ENCODE measurements at regions not wholly inside any gene's neighbourhood (a gene's known extent, or its start where the extent isn't known, plus 50 kb on each side); places are given as distances from the start of the nearest gene placed in this dataset.
"Not testable (repeated sequence)": the region's sequence is repeated elsewhere in the genome, so short reads cannot be mapped to it uniquely, and the experiment has no call there.

DNA sequence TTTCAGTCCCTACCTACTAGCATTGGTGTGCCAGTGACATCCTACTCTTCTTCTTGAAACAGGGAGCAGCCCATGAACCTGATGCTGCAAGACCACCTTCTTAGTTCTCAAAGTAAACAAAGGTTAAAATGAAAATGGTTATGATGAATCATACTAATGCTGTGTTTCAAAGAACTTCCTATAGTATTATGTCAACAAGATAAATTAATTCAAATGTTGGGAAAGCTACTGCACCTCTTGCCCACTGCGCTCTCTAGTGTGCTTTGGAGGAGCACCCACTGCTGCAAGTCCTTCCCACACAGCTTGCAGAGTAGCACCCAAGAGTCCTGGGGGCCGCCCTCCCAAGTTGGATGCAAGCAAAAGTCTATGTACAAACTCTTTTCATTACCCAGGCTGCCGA lies 81.1 kb downstream of the CD200R1L start:
- DNase-seq = no peak

DNA sequence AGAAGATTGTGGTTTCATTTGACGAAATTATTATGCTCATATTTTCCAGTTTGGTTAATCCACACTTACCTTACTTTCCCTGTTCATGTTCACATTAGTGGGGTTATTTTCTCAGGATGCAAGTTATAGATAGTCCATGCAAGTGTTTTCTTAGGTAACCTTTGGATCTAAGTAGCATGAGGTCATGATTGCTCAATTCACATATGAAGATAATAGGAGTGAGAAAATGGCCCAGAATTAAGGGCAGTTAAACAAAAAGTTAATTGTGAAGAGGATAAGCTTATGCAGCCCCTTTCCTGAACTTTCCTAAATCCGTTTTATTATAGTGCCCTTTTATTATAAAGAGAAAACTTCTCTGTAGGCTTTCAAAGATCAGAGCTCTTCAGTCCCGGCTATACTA lies 83.4 kb downstream of the CD200R1L start:
- DNase-seq = no peak

GRCh38 chr3:112761062-112761638 lies 85.5 kb downstream of the CD200R1L start:
- no peak for DNase-seq

- DNase-seq = no peak
Measured at GRCh38 chr3:112759681-112760080, 87.0 kb downstream of the CD200R1L start.

GRCh38 chr3:112759210-112759609 lies 87.5 kb downstream of the CD200R1L start:
- DNase-seq = no peak

- no peak for DNase-seq
Measured at GRCh38 chr3:112757197-112757596, 89.5 kb downstream of the CD200R1L start.

DNA sequence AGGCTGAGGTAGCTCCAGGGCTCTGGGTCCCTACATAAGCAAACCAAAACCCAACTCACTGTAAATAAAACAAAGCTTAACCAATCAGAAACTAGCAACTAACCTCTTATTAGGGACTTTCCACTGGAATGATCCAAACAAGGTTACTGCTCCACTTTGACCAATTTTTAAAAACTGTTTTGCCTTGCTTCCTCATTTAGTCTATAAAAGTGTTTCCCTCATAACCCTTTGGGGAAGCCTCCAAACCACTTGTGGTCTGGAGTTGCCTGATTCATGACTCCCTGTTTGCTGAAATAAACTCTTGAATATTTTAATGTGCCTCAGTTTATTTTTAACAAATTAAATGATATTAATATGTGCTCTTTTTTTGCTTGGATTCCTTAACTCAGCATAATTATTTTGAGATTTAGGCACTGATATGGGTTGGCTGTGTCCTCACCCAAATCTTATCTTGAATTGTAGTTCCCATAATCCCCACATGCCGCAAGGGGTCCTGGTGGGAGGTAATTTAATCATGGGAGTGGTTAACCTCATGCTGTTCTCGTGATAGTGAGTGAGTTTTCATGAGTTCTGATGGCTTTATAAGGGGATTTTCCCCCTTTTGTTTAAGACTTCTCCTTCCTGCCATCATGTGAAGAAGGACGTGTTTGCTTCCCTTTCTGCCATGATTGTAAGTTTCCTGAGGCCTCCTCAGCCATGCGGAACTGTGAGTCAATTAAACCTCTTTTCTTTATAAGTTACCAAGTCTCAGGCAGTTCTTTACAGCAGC lies 90.6 kb downstream of the CD200R1L start:
- DNase-seq = no peak

- DNase-seq = not testable (repeated sequence)
Measured at GRCh38 chr3:112755046-112755445, 91.6 kb downstream of the CD200R1L start.

DNA sequence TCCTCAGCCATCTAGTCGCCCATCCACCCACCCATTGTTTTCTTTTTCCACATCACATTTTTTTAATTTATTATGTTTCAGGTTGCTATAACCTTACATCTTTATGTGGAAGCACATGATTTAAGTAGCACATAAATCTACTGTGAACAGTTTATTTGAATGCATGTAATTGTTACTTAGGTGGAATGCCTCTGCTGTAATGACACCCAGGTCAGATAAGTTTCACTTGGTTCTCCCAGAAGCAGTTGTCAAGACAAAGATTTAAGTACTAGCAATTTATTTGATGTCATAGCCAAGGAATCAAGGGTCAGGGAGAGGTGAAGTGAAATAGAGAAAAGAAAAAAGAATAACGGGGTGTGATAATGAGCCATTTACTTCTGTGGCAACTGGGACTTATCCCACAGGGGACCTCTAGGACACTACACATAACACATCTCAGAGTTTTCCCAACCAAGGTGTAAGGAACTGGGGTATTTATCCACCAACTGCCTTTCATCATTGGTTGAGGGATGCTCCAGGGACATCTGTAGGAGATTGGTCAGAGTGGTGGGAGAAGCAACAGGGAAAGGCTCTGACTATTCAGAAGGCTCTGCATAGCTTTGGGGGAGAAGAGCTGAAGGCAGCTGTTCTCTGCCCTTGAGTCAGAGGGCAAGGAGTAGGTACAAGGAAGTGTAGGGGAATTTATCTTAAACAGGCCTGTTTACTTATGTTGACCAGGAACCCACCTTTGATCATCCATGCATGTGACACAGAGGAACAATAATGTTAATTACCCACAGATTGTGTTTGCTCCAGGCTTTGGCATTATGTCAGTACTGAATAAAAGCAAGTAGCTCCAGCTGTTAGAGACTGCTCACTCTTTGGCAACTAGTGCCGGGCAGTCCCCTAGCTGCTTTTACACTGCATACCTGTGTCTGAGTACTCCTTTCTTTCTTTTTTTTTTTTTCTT lies 94.8 kb downstream of the CD200R1L start:
- DNase-seq = no peak

DNA sequence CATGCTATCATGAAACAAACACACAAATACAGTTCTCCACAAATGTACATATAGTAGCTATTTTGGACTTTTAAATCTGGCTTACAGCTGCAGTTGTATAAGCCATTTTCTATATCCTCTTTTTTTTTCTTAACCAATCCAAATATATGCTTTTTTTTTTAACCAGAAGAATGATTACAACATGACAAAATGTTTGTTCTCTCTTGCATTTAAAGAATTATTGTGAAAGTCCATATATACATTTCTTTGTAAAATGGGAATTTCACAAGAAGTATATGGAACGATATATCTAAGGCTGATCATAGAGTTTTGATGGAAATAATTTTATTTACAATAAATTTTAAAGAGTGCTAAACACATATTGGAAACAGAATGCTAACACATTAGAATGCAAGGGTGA lies 95.6 kb downstream of the CD200R1L start:
- DNase-seq = no peak

DNA sequence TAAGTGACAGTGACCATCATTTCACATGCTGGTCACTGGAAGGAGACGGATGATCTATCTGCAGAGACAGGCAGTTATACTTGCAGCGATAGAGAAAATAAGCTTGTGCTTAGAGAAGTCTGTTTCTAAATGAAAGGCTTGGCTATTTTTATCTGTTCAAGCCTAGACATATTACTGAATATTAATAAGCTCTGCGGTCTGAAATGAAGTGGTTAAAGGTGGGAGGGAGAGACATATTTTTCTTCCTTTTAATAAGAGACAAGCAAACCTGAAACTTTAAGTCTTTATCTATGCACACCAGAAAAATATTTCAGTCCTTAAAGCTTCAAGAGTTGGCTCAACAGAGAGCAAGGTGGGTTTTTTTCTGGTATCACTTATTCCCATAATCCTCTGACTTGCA lies 99.0 kb downstream of the CD200R1L start:
- DNase-seq = no peak

- no peak for DNase-seq
Measured at GRCh38 chr3:112746675-112747280, 99.9 kb downstream of the CD200R1L start.

GRCh38 chr3:112745567-112746248 lies 101.0 kb downstream of the CD200R1L start:
- DNase-seq = no peak

- DNase-seq = no peak
Measured at GRCh38 chr3:112744825-112745566, 101.7 kb downstream of the CD200R1L start.

GRCh38 chr3:112744106-112744505 lies 102.6 kb downstream of the CD200R1L start:
- DNase-seq = no peak

GRCh38 chr3:112742934-112743333 lies 102.0 kb upstream of the CCDC80 start:
- no peak for DNase-seq

DNA sequence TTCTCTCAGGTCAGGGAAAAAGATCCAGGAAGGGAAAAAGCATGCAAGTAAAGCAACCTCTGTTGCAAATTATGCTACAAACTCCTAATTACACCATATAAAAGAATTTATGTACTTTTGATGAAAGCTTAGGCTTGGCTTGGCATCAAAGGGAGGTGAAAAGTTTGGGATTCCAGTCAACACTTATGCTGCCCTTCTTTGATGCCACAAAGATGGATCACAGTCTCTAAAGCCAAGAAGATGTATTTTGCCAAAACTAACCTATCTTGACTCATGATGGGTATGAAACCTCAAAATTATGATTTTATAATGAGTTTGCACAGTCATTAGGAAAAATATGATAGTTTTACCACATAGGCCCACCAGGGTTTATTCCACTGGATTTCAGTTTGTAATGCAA lies 101.0 kb upstream of the CCDC80 start:
- DNase-seq = no peak

DNA sequence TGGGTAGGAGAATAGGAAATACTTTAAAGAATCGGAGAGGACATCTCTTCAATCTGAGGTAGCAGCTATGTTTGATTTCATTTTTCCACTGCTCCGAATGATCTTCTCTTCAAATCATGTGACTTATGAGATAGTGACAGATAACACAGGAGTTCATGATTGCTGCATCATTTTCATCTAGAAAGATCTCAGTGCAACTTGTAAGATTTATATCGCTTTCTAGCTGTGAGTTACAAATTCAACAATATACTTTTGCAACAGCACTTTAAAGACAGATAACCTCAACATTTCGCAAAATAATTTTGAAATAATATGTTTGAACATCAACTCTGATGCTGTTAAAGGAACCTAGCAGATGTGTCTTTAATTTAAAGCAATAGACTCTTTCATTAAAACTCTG lies 99.9 kb upstream of the CCDC80 start:
- no peak for DNase-seq

DNA sequence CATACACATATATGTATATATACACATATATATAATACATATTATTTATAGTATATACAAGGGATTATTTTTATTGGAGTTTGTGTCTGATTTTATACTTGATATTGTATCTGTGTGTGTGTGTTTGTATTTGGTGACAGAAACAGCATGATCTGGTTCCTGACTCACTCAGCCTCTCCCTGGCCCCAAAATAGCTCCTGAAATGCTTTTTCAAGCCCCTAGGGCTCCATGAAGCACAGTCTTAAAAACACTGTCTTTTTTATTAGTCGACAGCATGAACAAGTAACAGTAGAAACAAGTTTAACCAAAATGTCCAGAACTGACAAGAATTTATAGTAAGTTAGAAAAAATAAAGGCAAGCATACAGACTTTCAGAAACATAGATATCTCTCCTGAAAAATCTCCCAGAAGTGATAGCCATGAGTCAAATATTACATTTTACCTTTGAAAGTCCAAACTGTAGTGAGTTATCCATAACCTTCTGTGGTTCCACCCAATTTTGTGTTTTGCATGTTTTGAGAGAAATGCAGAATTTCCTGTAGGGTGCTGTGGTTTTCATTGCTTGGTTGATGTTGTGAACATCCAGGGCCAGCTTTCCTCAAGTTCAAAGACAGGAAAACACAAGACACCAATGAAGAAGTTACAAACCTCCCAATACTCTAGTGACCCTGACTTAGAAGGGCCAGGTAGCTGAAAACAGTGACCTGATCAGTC lies 98.5 kb upstream of the CCDC80 start:
- DNase-seq = no peak

GRCh38 chr3:112738366-112738765 lies 97.4 kb upstream of the CCDC80 start:
- no peak for DNase-seq

Measured in effector CD4-positive, alpha-beta T cell (primary cell).